GM12872 (cell line): ENCODE measurements at regions not wholly inside any gene's neighbourhood (a gene's known extent, or its start where the extent isn't known, plus 50 kb on each side); places are given as distances from the start of the nearest gene placed in this dataset.

Experiments used
- TF ChIP-seq, protein P1 (sequence below): IDR thresholded peaks from 3 replicates; pipeline ENCODE4 v1.5.1; 2011; ENCODE audit warnings: low read depth, mild to moderate bottlenecking, low read length, moderate library complexity; ENCODE audit not compliant: insufficient read depth

DNA sequence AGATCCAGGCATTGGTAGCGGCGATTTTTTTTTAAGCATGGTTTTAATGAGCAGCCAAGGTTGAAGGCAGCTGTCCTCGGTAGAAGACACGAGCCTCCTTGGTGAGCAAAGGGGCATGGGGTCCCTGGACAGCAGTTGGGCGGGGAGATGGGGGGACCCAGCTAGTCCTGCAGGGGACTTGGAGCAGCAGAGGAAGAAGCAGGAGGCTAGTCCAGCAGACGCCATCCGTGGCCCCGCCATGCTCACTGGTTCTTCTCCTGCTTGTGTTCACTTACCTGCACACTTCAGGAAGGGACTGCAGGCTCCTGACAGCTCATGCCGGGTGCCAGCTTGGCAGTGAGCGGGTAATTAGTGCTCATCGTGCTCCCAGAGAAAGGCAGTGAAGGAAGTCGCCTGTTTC, 130.2 kb upstream of the CDH5 start:
- TF ChIP-seq, protein P1, sequence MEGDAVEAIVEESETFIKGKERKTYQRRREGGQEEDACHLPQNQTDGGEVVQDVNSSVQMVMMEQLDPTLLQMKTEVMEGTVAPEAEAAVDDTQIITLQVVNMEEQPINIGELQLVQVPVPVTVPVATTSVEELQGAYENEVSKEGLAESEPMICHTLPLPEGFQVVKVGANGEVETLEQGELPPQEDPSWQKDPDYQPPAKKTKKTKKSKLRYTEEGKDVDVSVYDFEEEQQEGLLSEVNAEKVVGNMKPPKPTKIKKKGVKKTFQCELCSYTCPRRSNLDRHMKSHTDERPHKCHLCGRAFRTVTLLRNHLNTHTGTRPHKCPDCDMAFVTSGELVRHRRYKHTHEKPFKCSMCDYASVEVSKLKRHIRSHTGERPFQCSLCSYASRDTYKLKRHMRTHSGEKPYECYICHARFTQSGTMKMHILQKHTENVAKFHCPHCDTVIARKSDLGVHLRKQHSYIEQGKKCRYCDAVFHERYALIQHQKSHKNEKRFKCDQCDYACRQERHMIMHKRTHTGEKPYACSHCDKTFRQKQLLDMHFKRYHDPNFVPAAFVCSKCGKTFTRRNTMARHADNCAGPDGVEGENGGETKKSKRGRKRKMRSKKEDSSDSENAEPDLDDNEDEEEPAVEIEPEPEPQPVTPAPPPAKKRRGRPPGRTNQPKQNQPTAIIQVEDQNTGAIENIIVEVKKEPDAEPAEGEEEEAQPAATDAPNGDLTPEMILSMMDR: no peak

DNA sequence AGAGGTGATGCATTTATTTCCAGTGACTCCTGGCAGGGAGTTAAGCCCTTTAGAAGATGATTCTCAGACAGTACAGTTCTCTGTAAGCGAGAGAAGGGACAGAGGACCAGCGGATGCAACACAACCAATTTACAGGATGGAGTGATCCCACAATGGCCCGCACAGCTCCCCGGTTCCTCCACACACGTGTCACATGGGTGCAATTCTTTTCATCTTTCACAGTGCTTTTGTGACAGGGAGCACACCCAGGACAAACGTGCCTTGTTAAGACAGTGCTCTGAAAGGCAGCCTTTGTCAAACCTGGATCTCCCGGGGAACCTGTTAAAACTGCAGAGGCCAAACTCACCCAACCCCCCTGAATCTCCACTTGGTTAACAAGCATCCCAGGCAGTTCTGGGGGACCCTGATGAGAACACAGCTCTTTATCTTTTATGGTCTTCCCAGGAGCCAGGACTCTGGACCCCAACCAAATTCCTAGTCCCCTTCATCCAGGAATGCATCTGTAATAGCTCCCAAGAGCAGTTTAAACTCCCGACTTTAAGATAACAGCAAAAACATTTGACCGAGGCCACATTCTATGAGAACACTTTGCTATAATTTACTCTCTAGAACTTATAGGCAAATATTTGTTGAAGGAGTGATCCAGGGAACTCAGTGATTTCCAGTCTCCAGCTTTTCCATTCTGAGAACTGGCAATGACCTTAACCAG, 134.9 kb upstream of the CDH5 start:
- TF ChIP-seq, protein P1: no peak

DNA sequence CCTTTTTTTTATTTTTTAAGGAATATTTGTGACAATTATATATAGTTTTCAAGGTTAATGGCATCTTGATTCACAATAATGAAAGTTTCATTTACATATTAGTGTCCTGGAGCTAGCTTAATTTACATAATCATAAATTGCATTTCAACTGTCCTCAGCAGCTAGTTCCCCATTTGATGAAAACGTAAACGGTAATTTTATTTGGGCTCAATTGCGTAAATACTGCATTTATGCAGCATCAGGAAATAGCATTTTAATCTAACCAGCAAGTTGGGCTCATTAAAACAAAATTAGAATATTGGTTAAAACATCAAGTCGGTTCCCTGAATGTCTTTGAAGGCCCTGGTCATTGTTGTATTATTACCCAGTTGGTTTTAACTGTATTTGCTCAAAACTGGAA, 136.8 kb upstream of the CDH5 start:
- TF ChIP-seq, protein P1: no peak

DNA sequence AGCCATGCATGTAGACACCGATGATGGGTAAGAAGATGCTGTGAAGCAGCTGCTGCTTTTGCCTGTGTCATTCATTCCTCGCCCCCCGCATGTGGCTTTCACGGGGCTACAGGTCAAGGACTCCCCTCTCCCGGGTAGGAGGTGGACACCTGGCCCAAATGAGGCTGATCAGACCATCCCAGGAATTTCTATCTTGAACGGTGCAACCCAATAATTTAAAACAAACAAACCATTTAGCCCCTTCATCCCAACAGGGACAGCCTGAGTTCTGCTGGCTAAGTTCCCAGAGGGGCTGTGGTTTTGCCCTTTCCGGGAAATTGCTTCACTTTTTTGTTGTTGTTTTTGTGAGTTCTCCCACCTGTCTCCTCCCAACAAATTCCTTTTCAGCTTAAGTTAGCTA, 137.7 kb upstream of the CDH5 start:
- TF ChIP-seq, protein P1: no peak

DNA sequence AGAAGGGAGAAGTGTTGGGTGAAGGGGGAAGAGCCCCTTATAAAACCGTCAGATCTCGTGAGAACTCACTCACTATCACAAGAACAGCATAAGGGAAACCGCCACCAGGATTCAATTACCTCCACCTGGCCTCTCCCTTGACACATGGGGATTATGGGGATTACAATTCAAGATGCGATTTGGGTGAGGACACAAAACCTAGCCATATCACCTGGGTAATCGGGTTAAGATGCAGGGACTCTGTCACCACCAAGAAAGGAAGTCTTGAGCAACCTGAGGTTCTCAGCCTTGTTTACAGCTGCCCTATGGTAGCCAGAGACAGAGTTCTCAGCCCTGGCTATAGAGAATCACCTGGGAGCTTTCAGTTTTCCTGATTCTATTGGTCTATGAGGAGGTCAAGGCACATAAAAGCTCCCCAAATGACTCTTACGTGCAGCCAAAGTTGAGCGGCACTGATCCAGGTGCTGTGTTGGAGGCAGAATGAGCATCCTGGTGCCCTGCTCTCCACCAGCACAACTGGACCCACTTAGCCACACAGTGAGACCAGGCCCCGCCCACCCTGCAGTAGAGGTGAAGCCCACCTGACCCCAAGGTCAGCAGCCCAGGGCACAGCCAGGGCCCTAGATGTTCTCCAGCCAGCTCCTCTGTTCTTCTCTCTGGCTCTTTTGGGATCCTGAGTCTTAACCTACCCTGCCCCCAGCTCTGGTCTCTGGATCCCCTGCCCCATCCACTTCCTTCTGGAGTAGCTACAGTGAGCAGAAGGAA, 138.5 kb upstream of the CDH5 start:
- TF ChIP-seq, protein P1: no peak

DNA sequence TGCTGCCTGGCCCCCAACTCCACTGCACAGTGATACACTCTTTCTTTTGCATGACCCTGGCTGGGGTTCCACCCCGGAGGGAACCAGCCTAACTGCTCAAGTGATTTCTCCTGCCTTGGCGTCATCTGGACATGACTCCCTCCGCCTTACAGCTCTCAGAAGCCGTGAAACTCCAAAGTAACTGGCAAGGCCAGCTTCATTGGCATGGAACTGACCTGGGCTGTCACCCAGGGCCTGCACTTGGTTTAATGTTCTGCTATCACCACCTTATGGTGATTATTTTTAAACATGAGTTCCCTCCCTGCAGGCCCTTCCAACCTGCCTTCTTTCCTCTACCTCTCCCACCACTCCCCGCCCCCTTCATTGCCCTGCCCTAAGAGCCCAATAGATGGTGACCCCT, 139.7 kb upstream of the CDH5 start:
- TF ChIP-seq, protein P1: no peak

DNA sequence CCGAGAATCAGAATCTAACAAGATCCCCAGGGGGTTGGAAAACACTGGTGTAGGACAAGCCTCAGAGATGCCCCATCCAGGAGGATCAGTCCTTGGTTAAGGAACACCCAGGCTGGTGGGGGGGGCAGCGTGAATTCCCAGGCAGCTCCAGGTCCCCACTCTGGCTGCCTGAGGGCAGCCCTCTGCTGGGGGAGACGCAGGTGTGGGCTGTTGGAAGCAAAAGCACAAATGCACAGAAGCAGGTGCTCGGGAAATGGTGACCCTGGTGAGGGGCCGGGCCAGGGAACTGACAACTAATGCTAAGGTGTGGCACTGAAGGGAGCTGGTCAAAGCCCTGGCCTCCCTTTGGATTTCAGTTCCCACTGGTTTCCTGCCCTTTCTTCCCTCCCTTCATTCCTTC, 140.8 kb upstream of the CDH5 start:
- TF ChIP-seq, protein P1: no peak
